ENCODE measurements at regions not wholly inside any gene's neighbourhood (a gene's known extent, or its start where the extent isn't known, plus 50 kb on each side); places are given as distances from the start of the nearest gene placed in this dataset.
"Not testable (repeated sequence)": the region's sequence is repeated elsewhere in the genome, so short reads cannot be mapped to it uniquely, and the experiment has no call there.

GRCh38 chr4:95779447-95779846, 60.4 kb upstream of the PDHA2 start:
- Histone ChIP-seq H3K4me3 (no peak overlapping the region), H3K36me3 (no peaks in the 10 kb centered on the region), H3K27me3 (no peaks in the 10 kb centered on the region), H3K27ac (no peak overlapping the region), H3K9me3 (no peaks in the 10 kb centered on the region), H3K4me1 (no peaks in the 10 kb centered on the region)
- no peak for DNase-seq
- intact Hi-C loops (cut with DNase I; ENCODE audit: low total_unique reads) = no loop called here
- TF ChIP-seq, protein P1, sequence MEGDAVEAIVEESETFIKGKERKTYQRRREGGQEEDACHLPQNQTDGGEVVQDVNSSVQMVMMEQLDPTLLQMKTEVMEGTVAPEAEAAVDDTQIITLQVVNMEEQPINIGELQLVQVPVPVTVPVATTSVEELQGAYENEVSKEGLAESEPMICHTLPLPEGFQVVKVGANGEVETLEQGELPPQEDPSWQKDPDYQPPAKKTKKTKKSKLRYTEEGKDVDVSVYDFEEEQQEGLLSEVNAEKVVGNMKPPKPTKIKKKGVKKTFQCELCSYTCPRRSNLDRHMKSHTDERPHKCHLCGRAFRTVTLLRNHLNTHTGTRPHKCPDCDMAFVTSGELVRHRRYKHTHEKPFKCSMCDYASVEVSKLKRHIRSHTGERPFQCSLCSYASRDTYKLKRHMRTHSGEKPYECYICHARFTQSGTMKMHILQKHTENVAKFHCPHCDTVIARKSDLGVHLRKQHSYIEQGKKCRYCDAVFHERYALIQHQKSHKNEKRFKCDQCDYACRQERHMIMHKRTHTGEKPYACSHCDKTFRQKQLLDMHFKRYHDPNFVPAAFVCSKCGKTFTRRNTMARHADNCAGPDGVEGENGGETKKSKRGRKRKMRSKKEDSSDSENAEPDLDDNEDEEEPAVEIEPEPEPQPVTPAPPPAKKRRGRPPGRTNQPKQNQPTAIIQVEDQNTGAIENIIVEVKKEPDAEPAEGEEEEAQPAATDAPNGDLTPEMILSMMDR (IDR thresholded peaks at IDR 0.05) = no peak

DNA sequence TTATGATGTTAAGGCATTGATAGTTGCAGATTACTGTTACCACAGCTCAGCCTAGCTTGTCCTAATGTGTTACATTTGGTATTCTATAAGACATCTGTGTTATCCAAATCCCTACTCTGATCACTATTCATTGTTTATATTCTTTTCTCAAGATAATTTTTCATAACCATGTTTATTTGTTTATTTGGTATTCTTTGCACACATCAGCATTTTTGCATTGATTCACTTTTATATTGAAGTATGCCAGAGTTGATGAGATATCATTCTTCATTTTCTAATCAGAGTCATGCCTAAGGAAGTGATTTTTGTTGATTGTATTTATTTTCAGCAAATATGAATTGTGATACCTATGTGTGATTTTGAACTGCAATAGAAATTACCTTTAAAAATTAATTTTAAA, 61.2 kb upstream of the PDHA2 start:
- TF ChIP-seq, protein P1 (IDR thresholded peaks at IDR 0.05) = no peak
- no peak overlapping the region for H3K27ac ChIP-seq
- H3K36me3 ChIP-seq = no peaks in the 10 kb centered on the region
- no peaks in the 10 kb centered on the region for H3K4me1 ChIP-seq
- no peaks in the 10 kb centered on the region for H3K9me3 ChIP-seq
- DNase-seq = no peak
- H3K4me3 ChIP-seq = no peak overlapping the region
- intact Hi-C loops (cut with DNase I; ENCODE audit: low total_unique reads) = no loop called here
- H3K27me3 ChIP-seq = no peaks in the 10 kb centered on the region

DNA sequence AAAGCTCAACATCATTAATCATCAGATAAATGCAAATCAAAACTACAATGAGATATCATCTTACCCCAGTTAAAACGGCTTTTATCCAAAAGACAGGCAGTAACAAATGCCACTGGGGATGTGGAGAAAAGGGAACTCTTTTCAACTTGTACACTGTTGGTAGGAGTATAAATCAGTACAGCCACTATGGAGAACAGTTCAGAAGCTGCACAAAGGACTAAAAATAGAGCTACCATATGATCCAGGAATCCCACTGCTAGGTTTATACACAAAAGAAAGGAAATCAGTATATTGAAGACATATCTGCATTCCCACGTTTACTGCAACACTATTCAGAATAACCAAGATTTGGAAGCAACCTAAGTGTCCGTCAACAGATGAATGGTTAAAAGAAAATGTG, 69.3 kb upstream of the PDHA2 start:
- H3K36me3 ChIP-seq; intact Hi-C loops (cut with DNase I; ENCODE audit: low total_unique reads); H3K27me3 ChIP-seq; H3K4me1 ChIP-seq; H3K9me3 ChIP-seq; H3K4me3 ChIP-seq; H3K27ac ChIP-seq; DNase-seq: not testable (repeated sequence)

DNA sequence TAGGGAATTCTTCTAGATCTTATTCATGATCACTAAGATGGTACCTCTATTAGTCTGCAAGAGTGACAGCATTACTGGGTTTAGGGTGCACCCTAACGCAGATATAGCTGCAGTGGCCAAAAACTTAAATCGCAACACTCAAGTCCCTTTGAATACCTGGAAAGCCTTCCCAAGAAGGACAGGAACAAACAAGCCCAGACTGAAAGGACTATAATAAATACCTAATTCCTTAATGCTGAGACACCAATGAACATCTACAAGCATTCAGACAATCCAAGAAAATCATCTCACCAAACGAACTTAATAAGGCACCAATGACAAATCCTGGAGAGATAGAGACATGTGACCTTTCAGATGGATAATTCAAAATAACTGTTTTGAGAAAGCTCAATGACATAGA, 74.9 kb upstream of the PDHA2 start:
- H3K27me3 ChIP-seq = no peaks in the 10 kb centered on the region
- H3K4me1 ChIP-seq = no peaks in the 10 kb centered on the region
- DNase-seq = no peak
- TF ChIP-seq, protein P1 (IDR thresholded peaks at IDR 0.05) = no peak
- H3K36me3 ChIP-seq = no peaks in the 10 kb centered on the region
- H3K4me3 ChIP-seq = no peak overlapping the region
- H3K9me3 ChIP-seq = no peaks in the 10 kb centered on the region
- no peak overlapping the region for H3K27ac ChIP-seq
- intact Hi-C loops (cut with DNase I; ENCODE audit: low total_unique reads) = no loop called here

DNA sequence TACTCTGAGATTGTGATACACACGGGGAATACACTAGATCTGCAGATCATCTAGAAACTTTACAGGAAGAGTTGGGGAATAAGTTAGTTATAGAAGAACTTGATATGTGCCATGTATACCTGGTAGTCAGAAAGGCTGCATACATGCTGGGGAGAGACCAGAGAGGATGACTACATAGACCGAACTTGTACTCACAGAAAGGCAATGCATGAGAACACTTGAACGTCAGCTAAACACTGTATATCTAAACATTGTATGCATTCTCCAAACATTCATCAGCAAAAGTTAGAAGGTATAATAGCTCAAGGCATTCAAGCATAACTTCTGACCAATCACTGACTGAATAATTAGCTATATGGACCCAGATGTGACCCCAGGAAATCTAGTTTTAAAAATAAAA, 78.0 kb upstream of the PDHA2 start:
- H3K36me3 ChIP-seq = no peaks in the 10 kb centered on the region
- no peak overlapping the region for H3K4me3 ChIP-seq
- H3K9me3 ChIP-seq = no peaks in the 10 kb centered on the region
- no peaks in the 10 kb centered on the region for H3K4me1 ChIP-seq
- H3K27me3 ChIP-seq = no peaks in the 10 kb centered on the region
- no peak overlapping the region for H3K27ac ChIP-seq
- intact Hi-C loops (cut with DNase I; ENCODE audit: low total_unique reads) = no loop called here
- no peak for DNase-seq
- TF ChIP-seq, protein P1 (IDR thresholded peaks at IDR 0.05) = no peak

DNA sequence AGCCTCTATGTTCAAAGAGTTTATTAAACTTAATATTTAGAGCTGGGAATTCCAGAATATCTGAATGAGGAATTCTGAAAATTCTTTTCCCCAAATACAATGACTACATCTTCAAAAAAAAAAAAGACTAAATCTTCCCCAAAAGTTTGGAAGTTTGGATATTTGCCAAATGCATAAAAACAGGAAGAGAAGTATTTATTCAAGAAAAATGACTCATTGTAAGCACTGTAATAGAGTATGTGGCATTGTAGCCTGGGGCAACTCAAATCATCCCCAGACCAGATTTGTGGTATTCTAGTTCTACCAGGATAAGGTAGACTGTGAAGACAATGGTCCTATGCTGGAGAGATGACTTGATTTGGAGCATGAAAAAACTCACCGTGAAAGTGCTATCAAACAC, 78.5 kb upstream of the PDHA2 start:
- Histone ChIP-seq H3K4me3 (no peak overlapping the region), H3K27me3 (no peaks in the 10 kb centered on the region), H3K9me3 (no peaks in the 10 kb centered on the region), H3K4me1 (no peaks in the 10 kb centered on the region), H3K27ac (no peak overlapping the region), H3K36me3 (no peaks in the 10 kb centered on the region)
- intact Hi-C loops (cut with DNase I; ENCODE audit: low total_unique reads) = no loop called here
- no peak for DNase-seq
- TF ChIP-seq, protein P1 (IDR thresholded peaks at IDR 0.05) = no peak

DNA sequence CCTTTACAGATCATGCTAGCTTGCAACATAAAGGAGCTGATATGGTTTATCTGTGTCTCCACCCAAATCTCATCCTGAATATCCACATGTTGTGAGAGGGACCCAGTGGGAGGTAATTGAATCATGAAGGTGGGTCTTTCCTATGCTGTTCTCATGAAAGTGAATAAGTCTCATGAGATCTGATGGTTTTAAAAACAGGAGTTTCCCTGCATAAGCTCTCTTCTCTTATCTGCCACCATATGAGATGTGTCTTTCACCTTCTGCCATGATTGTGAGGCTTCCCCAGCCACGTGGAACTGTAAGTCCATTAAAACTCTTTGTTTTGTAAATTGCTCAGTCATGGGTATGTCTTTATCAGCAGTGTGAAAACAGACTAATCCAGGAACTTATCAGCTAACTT, 79.2 kb upstream of the PDHA2 start:
- H3K27me3 ChIP-seq; H3K4me1 ChIP-seq; H3K4me3 ChIP-seq; H3K27ac ChIP-seq; H3K9me3 ChIP-seq; DNase-seq; H3K36me3 ChIP-seq; intact Hi-C loops (cut with DNase I; ENCODE audit: low total_unique reads): not testable (repeated sequence)

Data from tibial artery (tissue), 4 donors.